ENCODE measurements at regions not wholly inside any gene's neighbourhood (a gene's known extent, or its start where the extent isn't known, plus 50 kb on each side); places are given as distances from the start of the nearest gene placed in this dataset.

DNA sequence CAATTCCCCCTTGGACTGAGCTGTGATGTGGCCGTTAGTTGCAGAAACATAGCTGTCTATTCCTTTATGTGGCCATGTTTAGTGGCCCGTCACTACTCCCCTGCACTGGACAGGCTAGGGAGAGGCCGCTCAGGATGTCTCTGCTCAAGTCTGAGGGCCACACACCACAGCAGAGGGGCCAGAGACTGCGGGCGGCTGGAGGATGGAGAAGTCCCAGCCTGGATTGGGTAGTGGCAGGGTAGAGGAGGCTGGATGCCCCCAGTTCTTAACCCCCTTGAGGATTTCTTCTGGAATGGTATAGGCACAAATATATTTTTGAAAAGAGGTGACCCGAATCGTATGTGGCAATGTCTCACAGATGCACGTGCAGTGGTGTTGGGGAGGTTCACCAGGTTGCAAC lies 116.4 kb upstream of the B3GAT1 start:
- TF ChIP-seq, protein P1, sequence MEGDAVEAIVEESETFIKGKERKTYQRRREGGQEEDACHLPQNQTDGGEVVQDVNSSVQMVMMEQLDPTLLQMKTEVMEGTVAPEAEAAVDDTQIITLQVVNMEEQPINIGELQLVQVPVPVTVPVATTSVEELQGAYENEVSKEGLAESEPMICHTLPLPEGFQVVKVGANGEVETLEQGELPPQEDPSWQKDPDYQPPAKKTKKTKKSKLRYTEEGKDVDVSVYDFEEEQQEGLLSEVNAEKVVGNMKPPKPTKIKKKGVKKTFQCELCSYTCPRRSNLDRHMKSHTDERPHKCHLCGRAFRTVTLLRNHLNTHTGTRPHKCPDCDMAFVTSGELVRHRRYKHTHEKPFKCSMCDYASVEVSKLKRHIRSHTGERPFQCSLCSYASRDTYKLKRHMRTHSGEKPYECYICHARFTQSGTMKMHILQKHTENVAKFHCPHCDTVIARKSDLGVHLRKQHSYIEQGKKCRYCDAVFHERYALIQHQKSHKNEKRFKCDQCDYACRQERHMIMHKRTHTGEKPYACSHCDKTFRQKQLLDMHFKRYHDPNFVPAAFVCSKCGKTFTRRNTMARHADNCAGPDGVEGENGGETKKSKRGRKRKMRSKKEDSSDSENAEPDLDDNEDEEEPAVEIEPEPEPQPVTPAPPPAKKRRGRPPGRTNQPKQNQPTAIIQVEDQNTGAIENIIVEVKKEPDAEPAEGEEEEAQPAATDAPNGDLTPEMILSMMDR (IDR thresholded peaks at IDR 0.05), result no peak
- TF ChIP-seq POLR2A (IDR thresholded peaks at IDR 0.05), result no peak

All from uterus (tissue), 2 donors.